Activated CD4-positive, alpha-beta memory T cell treated with anti-CD3 and anti-CD28 coated beads, Interleukin-2, amount 10 ng/mL, durations not matched to agents 7 days and 5 days (primary cell): ENCODE measurements at regions not wholly inside any gene's neighbourhood (a gene's known extent, or its start where the extent isn't known, plus 50 kb on each side); places are given as distances from the start of the nearest gene placed in this dataset.

Experiments used
- CTCF ChIA-PET: fragments of 350-600 bp; sonication (Branson Sonifier 250); formaldehyde crosslinking; loops from one replicate; lab custom pipeline; 2021; ENCODE audit warnings: antibody characterized with exemption, inconsistent platforms; lab: Charles Lee
- POLR2A ChIA-PET: fragments of 350-600 bp; sonication (Branson Sonifier 250); formaldehyde crosslinking; loops from one replicate; lab custom pipeline; 2021; ENCODE audit warnings: antibody characterized with exemption; lab: Charles Lee
- DNase-seq: peaks from one replicate; pipeline ENCODE4 v3.0.0-alpha.2; 2020
- H3K27ac Mint-ChIP-seq: one replicate; pipeline ENCODE4 v1.8.0; 2021; ENCODE audit warnings: mild to moderate bottlenecking, mixed read lengths
- H3K27me3 Mint-ChIP-seq: one replicate; pipeline ENCODE4 v1.8.0; 2021; ENCODE audit warnings: mixed read lengths
- H3K36me3 Mint-ChIP-seq: one replicate; pipeline ENCODE4 v1.8.0; 2021; ENCODE audit warnings: low read depth, mixed read lengths
- H3K4me1 Mint-ChIP-seq: one replicate; pipeline ENCODE4 v1.8.0; 2021; ENCODE audit warnings: mixed read lengths
- H3K4me3 Mint-ChIP-seq: one replicate; pipeline ENCODE4 v1.8.0; 2021; ENCODE audit warnings: mild to moderate bottlenecking, mixed read lengths
- H3K9me3 Mint-ChIP-seq: one replicate; pipeline ENCODE4 v1.8.0; 2021; ENCODE audit warnings: mixed read lengths

GRCh38 chr4:71691416-71692073, 92.3 kb downstream of the GC start:
- ChIA-PET POLR2A (no interaction called here), CTCF (no interaction called here)
- no peak for DNase-seq
- Mint-ChIP-seq H3K9me3 (no peaks in the 10 kb centered on the region), H3K27ac (no peak overlapping the region), H3K4me3 (no peak overlapping the region), H3K36me3 (no peaks in the 10 kb centered on the region), H3K27me3 (peaks cover 6% of the 10 kb centered on the region), H3K4me1 (no peaks in the 10 kb centered on the region)

GRCh38 chr4:71689822-71690221, 94.1 kb downstream of the GC start:
- ChIA-PET POLR2A (no interaction called here), CTCF (no interaction called here)
- Mint-ChIP-seq H3K4me3 (no peak overlapping the region), H3K9me3 (no peaks in the 10 kb centered on the region), H3K27ac (no peak overlapping the region), H3K27me3 (peaks cover 2% of the 10 kb centered on the region), H3K4me1 (no peaks in the 10 kb centered on the region), H3K36me3 (no peaks in the 10 kb centered on the region)
- DNase-seq: no peak

- Mint-ChIP-seq H3K27me3 (peaks cover 4% of the 10 kb centered on the region), H3K36me3 (no peaks in the 10 kb centered on the region), H3K9me3 (no peaks in the 10 kb centered on the region), H3K27ac (no peak overlapping the region), H3K4me3 (no peak overlapping the region), H3K4me1 (no peaks in the 10 kb centered on the region)
- no peak for DNase-seq
- POLR2A ChIA-PET: no interaction called here
- CTCF ChIA-PET: no interaction called here
Observed at GRCh38 chr4:71687056-71687455, 96.8 kb downstream of the GC start.

GRCh38 chr4:71685975-71686374, 97.9 kb downstream of the GC start:
- ChIA-PET POLR2A (no interaction called here), CTCF (no interaction called here)
- Mint-ChIP-seq H3K4me1 (no peaks in the 10 kb centered on the region), H3K36me3 (no peaks in the 10 kb centered on the region), H3K4me3 (no peak overlapping the region), H3K27ac (no peak overlapping the region), H3K9me3 (no peaks in the 10 kb centered on the region), H3K27me3 (peaks cover 4% of the 10 kb centered on the region)
- DNase-seq: no peak

GRCh38 chr4:71683309-71683708, 100.6 kb downstream of the GC start:
- ChIA-PET POLR2A (no interaction called here), CTCF (no interaction called here)
- H3K4me1 Mint-ChIP-seq: no peaks in the 10 kb centered on the region
- peaks cover 4% of the 10 kb centered on the region for H3K27me3 Mint-ChIP-seq
- H3K36me3 Mint-ChIP-seq: no peaks in the 10 kb centered on the region
- no peak overlapping the region for H3K27ac Mint-ChIP-seq
- no peak for DNase-seq
- no peak overlapping the region for H3K4me3 Mint-ChIP-seq
- no peaks in the 10 kb centered on the region for H3K9me3 Mint-ChIP-seq

- peaks cover 2% of the 10 kb centered on the region for H3K27me3 Mint-ChIP-seq
- H3K36me3 Mint-ChIP-seq: no peaks in the 10 kb centered on the region
- no peaks in the 10 kb centered on the region for H3K9me3 Mint-ChIP-seq
- H3K4me1 Mint-ChIP-seq: no peaks in the 10 kb centered on the region
- H3K4me3 Mint-ChIP-seq: no peak overlapping the region
- DNase-seq: no peak
- ChIA-PET POLR2A (no interaction called here), CTCF (no interaction called here)
- no peak overlapping the region for H3K27ac Mint-ChIP-seq
Observed at GRCh38 chr4:71680706-71681105, 103.2 kb downstream of the GC start.

GRCh38 chr4:71677568-71677967, 106.3 kb downstream of the GC start:
- Mint-ChIP-seq H3K36me3 (no peaks in the 10 kb centered on the region), H3K27ac (no peak overlapping the region), H3K4me3 (no peak overlapping the region), H3K4me1 (no peaks in the 10 kb centered on the region), H3K27me3 (no peaks in the 10 kb centered on the region), H3K9me3 (no peaks in the 10 kb centered on the region)
- no peak for DNase-seq
- CTCF ChIA-PET: interaction anchor here (0.6 kb wide), 1 partner anchor 940 kb away, joined by 3 read pairs; no protein-coding TSS in a partner anchor
- POLR2A ChIA-PET: no interaction called here

GRCh38 chr4:71669291-71669690, 114.6 kb downstream of the GC start:
- ChIA-PET POLR2A (no interaction called here), CTCF (no interaction called here)
- no peaks in the 10 kb centered on the region for H3K36me3 Mint-ChIP-seq
- no peaks in the 10 kb centered on the region for H3K4me1 Mint-ChIP-seq
- H3K27me3 Mint-ChIP-seq: peaks cover 7% of the 10 kb centered on the region
- no peak overlapping the region for H3K27ac Mint-ChIP-seq
- no peak for DNase-seq
- no peaks in the 10 kb centered on the region for H3K9me3 Mint-ChIP-seq
- H3K4me3 Mint-ChIP-seq: no peak overlapping the region

GRCh38 chr4:71665358-71665757, 118.5 kb downstream of the GC start:
- Mint-ChIP-seq H3K27me3 (peaks cover 7% of the 10 kb centered on the region), H3K9me3 (no peaks in the 10 kb centered on the region), H3K4me3 (no peak overlapping the region), H3K36me3 (no peaks in the 10 kb centered on the region), H3K4me1 (peaks cover 1% of the 10 kb centered on the region), H3K27ac (no peak overlapping the region)
- ChIA-PET POLR2A (no interaction called here), CTCF (no interaction called here)
- no peak for DNase-seq

- Mint-ChIP-seq H3K27me3 (peaks cover 10% of the 10 kb centered on the region), H3K27ac (no peak overlapping the region), H3K4me3 (no peak overlapping the region), H3K4me1 (peaks cover 1% of the 10 kb centered on the region), H3K36me3 (no peaks in the 10 kb centered on the region), H3K9me3 (no peaks in the 10 kb centered on the region)
- no peak for DNase-seq
- ChIA-PET CTCF (no interaction called here), POLR2A (no interaction called here)
Observed at GRCh38 chr4:71664366-71664765, 119.5 kb downstream of the GC start.

- no peaks in the 10 kb centered on the region for H3K9me3 Mint-ChIP-seq
- no peak overlapping the region for H3K4me3 Mint-ChIP-seq
- H3K36me3 Mint-ChIP-seq: no peaks in the 10 kb centered on the region
- peaks cover 1% of the 10 kb centered on the region for H3K4me1 Mint-ChIP-seq
- H3K27me3 Mint-ChIP-seq: peaks cover 10% of the 10 kb centered on the region
- ChIA-PET CTCF (no interaction called here), POLR2A (no interaction called here)
- H3K27ac Mint-ChIP-seq: no peak overlapping the region
- DNase-seq: no peak
Observed at GRCh38 chr4:71663780-71664179, 120.1 kb downstream of the GC start.

- ChIA-PET POLR2A (no interaction called here), CTCF (no interaction called here)
- Mint-ChIP-seq H3K36me3 (no peaks in the 10 kb centered on the region), H3K27ac (no peak overlapping the region), H3K4me3 (no peak overlapping the region), H3K4me1 (peaks cover 1% of the 10 kb centered on the region), H3K9me3 (no peaks in the 10 kb centered on the region), H3K27me3 (peaks cover 2% of the 10 kb centered on the region)
- no peak for DNase-seq
Observed at GRCh38 chr4:71659979-71660378, 123.9 kb downstream of the GC start.

- H3K4me3 Mint-ChIP-seq: no peak overlapping the region
- no peaks in the 10 kb centered on the region for H3K4me1 Mint-ChIP-seq
- DNase-seq: no peak
- H3K36me3 Mint-ChIP-seq: no peaks in the 10 kb centered on the region
- ChIA-PET CTCF (no interaction called here), POLR2A (no interaction called here)
- no peaks in the 10 kb centered on the region for H3K27me3 Mint-ChIP-seq
- no peaks in the 10 kb centered on the region for H3K9me3 Mint-ChIP-seq
- H3K27ac Mint-ChIP-seq: no peak overlapping the region
Observed at GRCh38 chr4:71648923-71649322, 135.0 kb downstream of the GC start.

GRCh38 chr4:71648448-71648847, 135.4 kb downstream of the GC start:
- ChIA-PET POLR2A (no interaction called here), CTCF (no interaction called here)
- no peak for DNase-seq
- Mint-ChIP-seq H3K9me3 (no peaks in the 10 kb centered on the region), H3K4me3 (no peak overlapping the region), H3K4me1 (no peaks in the 10 kb centered on the region), H3K27ac (no peak overlapping the region), H3K27me3 (no peaks in the 10 kb centered on the region), H3K36me3 (no peaks in the 10 kb centered on the region)
